ENCODE measurements at regions not wholly inside any gene's neighbourhood (a gene's known extent, or its start where the extent isn't known, plus 50 kb on each side); places are given as distances from the start of the nearest gene placed in this dataset.

DNA sequence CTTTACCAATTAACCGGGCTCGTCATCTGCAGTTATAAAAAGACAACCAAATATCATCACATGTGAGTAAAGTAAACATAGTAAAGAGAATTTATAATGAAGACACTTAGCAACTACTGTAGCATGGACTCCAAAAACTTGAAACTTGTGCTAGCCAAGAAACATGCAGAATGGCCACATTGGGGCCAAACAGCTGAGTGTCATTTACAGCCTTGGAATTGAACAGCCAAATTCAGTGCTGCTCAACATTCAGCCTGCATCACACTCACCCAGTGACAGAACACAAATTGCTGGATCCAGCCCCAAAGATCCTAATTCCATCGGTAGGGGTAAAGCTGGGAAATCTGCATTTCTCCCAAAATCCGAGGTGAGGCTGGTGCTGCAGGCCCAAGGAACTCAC lies 224.8 kb upstream of the GYPC start:
- no peaks in the 10 kb centered on the region for H3K36me3 ChIP-seq (ENCODE audit: control insufficient read depth in 2 of 2, insufficient read depth in 2 of 2, low read length in 1 of 2)
- H3K9ac ChIP-seq (ENCODE audit: control insufficient read depth, insufficient read depth, low read length), result no peak overlapping the region
- H3K79me2 ChIP-seq (ENCODE audit: control insufficient read depth, insufficient read depth, low read length), result no peaks in the 10 kb centered on the region
- DNase-seq (ENCODE audit: low read depth, low spot score) (no peak), ATAC-seq (no peak), FAIRE-seq (no peak)
- H3K4me1 ChIP-seq (ENCODE audit: control insufficient read depth, insufficient read depth, low read length), result no peaks in the 10 kb centered on the region
- no peaks in the 10 kb centered on the region for H3K9me3 ChIP-seq (replicated peaks; ENCODE audit: control insufficient read depth, insufficient read depth, low read length)
- BruUV-seq (replicated peaks), result no TSS peak
- intact Hi-C loops (cut with micrococcal nuclease; ENCODE audit: unreplicated experiment) (no loop called here), in situ Hi-C loops (cut with MboI) (no loop called here)
- H3K4me2 ChIP-seq (ENCODE audit: control insufficient read depth, insufficient read depth), result no peak overlapping the region
- H3K27ac ChIP-seq (ENCODE audit: control insufficient read depth, insufficient read depth), result no peak overlapping the region
- H2AFZ ChIP-seq (ENCODE audit: control insufficient read depth, low read depth, low read length), result no peak overlapping the region
- H3K27me3 ChIP-seq (replicated peaks in 1 of 2; ENCODE audit: control insufficient read depth in 2 of 2, insufficient read depth in 2 of 2, low read length in 1 of 2), result no peaks in the 10 kb centered on the region
- CTCF ChIA-PET, result no interaction called here
- SMC1A ChIA-PET (ENCODE audit: uncharacterized antibody, unreplicated experiment), result no interaction called here
- POLR2A ChIA-PET, result no interaction called here
- RAD21 ChIA-PET (ENCODE audit: unreplicated experiment), result no interaction called here
- TF ChIP-seq TARDBP (IDR thresholded peaks at IDR 0.05; ENCODE audit: borderline replicate concordance) (no peak), SIN3A (IDR thresholded peaks at IDR 0.05; ENCODE audit: low read depth, low read length) (no peak), MTA3 (IDR thresholded peaks at IDR 0.05; ENCODE audit: borderline replicate concordance, low read length) (no peak), ATF2 (IDR thresholded peaks at IDR 0.05; ENCODE audit: low read length) (no peak), KLF5 (IDR thresholded peaks at IDR 0.05; ENCODE audit: partially characterized antibody) (no peak), SP1 (IDR thresholded peaks at IDR 0.05; ENCODE audit: low read depth, low read length) (no peak), MYC (IDR thresholded peaks at IDR 0.05; ENCODE audit: insufficient read depth, insufficient read length, insufficient replicate concordance, low read length, severe bottlenecking) (no peak), PRDM15 (CRISPR knock-in tag; IDR thresholded peaks at IDR 0.05) (no peak)
- TF ChIP-seq, protein P1, sequence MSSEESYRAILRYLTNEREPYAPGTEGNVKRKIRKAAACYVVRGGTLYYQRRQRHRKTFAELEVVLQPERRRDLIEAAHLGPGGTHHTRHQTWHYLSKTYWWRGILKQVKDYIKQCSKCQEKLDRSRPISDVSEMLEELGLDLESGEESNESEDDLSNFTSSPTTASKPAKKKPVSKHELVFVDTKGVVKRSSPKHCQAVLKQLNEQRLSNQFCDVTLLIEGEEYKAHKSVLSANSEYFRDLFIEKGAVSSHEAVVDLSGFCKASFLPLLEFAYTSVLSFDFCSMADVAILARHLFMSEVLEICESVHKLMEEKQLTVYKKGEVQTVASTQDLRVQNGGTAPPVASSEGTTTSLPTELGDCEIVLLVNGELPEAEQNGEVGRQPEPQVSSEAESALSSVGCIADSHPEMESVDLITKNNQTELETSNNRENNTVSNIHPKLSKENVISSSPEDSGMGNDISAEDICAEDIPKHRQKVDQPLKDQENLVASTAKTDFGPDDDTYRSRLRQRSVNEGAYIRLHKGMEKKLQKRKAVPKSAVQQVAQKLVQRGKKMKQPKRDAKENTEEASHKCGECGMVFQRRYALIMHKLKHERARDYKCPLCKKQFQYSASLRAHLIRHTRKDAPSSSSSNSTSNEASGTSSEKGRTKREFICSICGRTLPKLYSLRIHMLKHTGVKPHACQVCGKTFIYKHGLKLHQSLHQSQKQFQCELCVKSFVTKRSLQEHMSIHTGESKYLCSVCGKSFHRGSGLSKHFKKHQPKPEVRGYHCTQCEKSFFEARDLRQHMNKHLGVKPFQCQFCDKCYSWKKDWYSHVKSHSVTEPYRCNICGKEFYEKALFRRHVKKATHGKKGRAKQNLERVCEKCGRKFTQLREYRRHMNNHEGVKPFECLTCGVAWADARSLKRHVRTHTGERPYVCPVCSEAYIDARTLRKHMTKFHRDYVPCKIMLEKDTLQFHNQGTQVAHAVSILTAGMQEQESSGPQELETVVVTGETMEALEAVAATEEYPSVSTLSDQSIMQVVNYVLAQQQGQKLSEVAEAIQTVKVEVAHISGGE (CRISPR knock-in tag; IDR thresholded peaks at IDR 0.05), result no peak
- no peaks in the 10 kb centered on the region for H4K20me1 ChIP-seq (ENCODE audit: control insufficient read depth, insufficient read depth)
- WGBS (ENCODE audit: insufficient coverage, insufficient replicate concordance, low lambda C conversion rate, missing lambda C conversion rate), result 20% methylated on average over 4 of the region's 4 CpGs
- no peak overlapping the region for H3K4me3 ChIP-seq

All from GM12878 (cell line).